ENCODE measurements at regions not wholly inside any gene's neighbourhood (a gene's known extent, or its start where the extent isn't known, plus 50 kb on each side); places are given as distances from the start of the nearest gene placed in this dataset.

GRCh38 chr18:30066288-30066687 is 976.3 kb downstream of the DSC3 start:
- no peaks in the 10 kb centered on the region for H3K27me3 ChIP-seq (ENCODE audit: control insufficient read depth, insufficient read depth, low read length)
- H4K20me1 ChIP-seq (ENCODE audit: control insufficient read depth, extremely low read depth, insufficient read depth, low read length): no peaks in the 10 kb centered on the region
- no peak overlapping the region for H3K4me2 ChIP-seq (ENCODE audit: extremely low read depth, insufficient read depth, low read length)
- H3K36me3 ChIP-seq (ENCODE audit: control insufficient read depth, insufficient read depth, low read length): no peaks in the 10 kb centered on the region
- no peak for TF ChIP-seq CTCF (conservative IDR thresholded peaks at IDR 0.05 in 1 of 2, IDR thresholded peaks at IDR 0.05 in 1 of 2; ENCODE audit: low read depth in 1 of 2, low read length in 2 of 2)
- TF ChIP-seq EZH2 (IDR thresholded peaks at IDR 0.05; ENCODE audit: low read length, missing control alignments): no peak
- no peak overlapping the region for H2AFZ ChIP-seq (ENCODE audit: low read length)
- no peaks in the 10 kb centered on the region for H3K79me2 ChIP-seq (ENCODE audit: control insufficient read depth, insufficient read depth, low read length)
- H3K9ac ChIP-seq (ENCODE audit: insufficient read depth, low read length): no peak overlapping the region
- no peaks in the 10 kb centered on the region for H3K9me3 ChIP-seq (ENCODE audit: control insufficient read depth, insufficient read depth, low read depth, low read length)
- no peaks in the 10 kb centered on the region for H3K4me1 ChIP-seq (ENCODE audit: control insufficient read depth, extremely low read depth, insufficient read depth, low read length)
- no peak overlapping the region for H3K27ac ChIP-seq (ENCODE audit: insufficient read depth, low read length)
- no peak for DNase-seq (ENCODE audit: low read depth in 2 of 2)
- no peak overlapping the region for H3K4me3 ChIP-seq (replicated peaks in 1 of 4; ENCODE audit: control extremely low read depth in 1 of 4, insufficient read depth in 1 of 4, low read depth in 3 of 4, low read length in 4 of 4)

GRCh38 chr18:30057398-30057797 is 985.1 kb downstream of the DSC3 start:
- TF ChIP-seq EZH2 (IDR thresholded peaks at IDR 0.05; ENCODE audit: low read length, missing control alignments) (no peak), CTCF (conservative IDR thresholded peaks at IDR 0.05 in 1 of 2, IDR thresholded peaks at IDR 0.05 in 1 of 2; ENCODE audit: low read depth in 1 of 2, low read length in 2 of 2) (no peak)
- no peaks in the 10 kb centered on the region for H3K79me2 ChIP-seq (ENCODE audit: control insufficient read depth, insufficient read depth, low read length)
- no peaks in the 10 kb centered on the region for H3K27me3 ChIP-seq (ENCODE audit: control insufficient read depth, insufficient read depth, low read length)
- no peak overlapping the region for H2AFZ ChIP-seq (ENCODE audit: low read length)
- no peaks in the 10 kb centered on the region for H3K4me1 ChIP-seq (ENCODE audit: control insufficient read depth, extremely low read depth, insufficient read depth, low read length)
- H4K20me1 ChIP-seq (ENCODE audit: control insufficient read depth, extremely low read depth, insufficient read depth, low read length): no peaks in the 10 kb centered on the region
- no peak overlapping the region for H3K27ac ChIP-seq (ENCODE audit: insufficient read depth, low read length)
- H3K9me3 ChIP-seq (ENCODE audit: control insufficient read depth, insufficient read depth, low read depth, low read length): no peaks in the 10 kb centered on the region
- no peak overlapping the region for H3K9ac ChIP-seq (ENCODE audit: insufficient read depth, low read length)
- H3K4me3 ChIP-seq (replicated peaks in 1 of 4; ENCODE audit: control extremely low read depth in 1 of 4, insufficient read depth in 1 of 4, low read depth in 3 of 4, low read length in 4 of 4): no peak overlapping the region
- H3K36me3 ChIP-seq (ENCODE audit: control insufficient read depth, insufficient read depth, low read length): no peaks in the 10 kb centered on the region
- no peak overlapping the region for H3K4me2 ChIP-seq (ENCODE audit: extremely low read depth, insufficient read depth, low read length)
- no peak for DNase-seq (ENCODE audit: low read depth in 2 of 2)

- Histone ChIP-seq H3K36me3 (ENCODE audit: control insufficient read depth, insufficient read depth, low read length) (no peaks in the 10 kb centered on the region), H3K4me2 (ENCODE audit: extremely low read depth, insufficient read depth, low read length) (no peak overlapping the region), H3K79me2 (ENCODE audit: control insufficient read depth, insufficient read depth, low read length) (no peaks in the 10 kb centered on the region), H2AFZ (ENCODE audit: low read length) (no peak overlapping the region), H3K4me1 (ENCODE audit: control insufficient read depth, extremely low read depth, insufficient read depth, low read length) (no peaks in the 10 kb centered on the region), H3K9ac (ENCODE audit: insufficient read depth, low read length) (no peak overlapping the region), H3K4me3 (replicated peaks in 1 of 4; ENCODE audit: control extremely low read depth in 1 of 4, insufficient read depth in 1 of 4, low read depth in 3 of 4, low read length in 4 of 4) (no peak overlapping the region), H4K20me1 (ENCODE audit: control insufficient read depth, extremely low read depth, insufficient read depth, low read length) (no peaks in the 10 kb centered on the region), H3K9me3 (ENCODE audit: control insufficient read depth, insufficient read depth, low read depth, low read length) (no peaks in the 10 kb centered on the region), H3K27ac (ENCODE audit: insufficient read depth, low read length) (no peak overlapping the region), H3K27me3 (ENCODE audit: control insufficient read depth, insufficient read depth, low read length) (no peaks in the 10 kb centered on the region)
- DNase-seq (ENCODE audit: low read depth in 2 of 2): no peak
- TF ChIP-seq CTCF (conservative IDR thresholded peaks at IDR 0.05 in 1 of 2, IDR thresholded peaks at IDR 0.05 in 1 of 2; ENCODE audit: low read depth in 1 of 2, low read length in 2 of 2): no peak
- TF ChIP-seq EZH2 (IDR thresholded peaks at IDR 0.05; ENCODE audit: low read length, missing control alignments): no peak
Measured at GRCh38 chr18:30056528-30056927, 986.0 kb downstream of the DSC3 start.

All from fibroblast of lung (primary cell).